GM12801 (cell line): ENCODE measurements at regions not wholly inside any gene's neighbourhood (a gene's known extent, or its start where the extent isn't known, plus 50 kb on each side); places are given as distances from the start of the nearest gene placed in this dataset.

Source experiments
- CTCF ChIP-seq: IDR thresholded peaks from one replicate; pipeline ENCODE4 v1.5.1; 2011; ENCODE audit warnings: control low read depth; ENCODE audit not compliant: insufficient read length; ENCODE audit errors: extremely low read depth

GRCh38 chr7:131148258-131148657 is 179.4 kb upstream of the MKLN1 start:
- TF ChIP-seq CTCF: no peak

GRCh38 chr7:131148708-131149428 is 178.8 kb upstream of the MKLN1 start:
- TF ChIP-seq CTCF: no peak

GRCh38 chr7:131149429-131149773 is 178.3 kb upstream of the MKLN1 start:
- no peak for TF ChIP-seq CTCF

- no peak for TF ChIP-seq CTCF
These were observed 177.8 kb upstream of the MKLN1 start for GRCh38 chr7:131149840-131150239.

GRCh38 chr7:131151034-131151433 is 176.6 kb upstream of the MKLN1 start:
- TF ChIP-seq CTCF: no peak

- no peak for TF ChIP-seq CTCF
These were observed 174.9 kb upstream of the MKLN1 start for GRCh38 chr7:131152766-131153165.

- TF ChIP-seq CTCF: no peak
These were observed 173.3 kb upstream of the MKLN1 start for GRCh38 chr7:131154380-131154779.
